ENCODE measurements at regions not wholly inside any gene's neighbourhood (a gene's known extent, or its start where the extent isn't known, plus 50 kb on each side); places are given as distances from the start of the nearest gene placed in this dataset.
"Not testable (repeated sequence)": the region's sequence is repeated elsewhere in the genome, so short reads cannot be mapped to it uniquely, and the experiment has no call there.

DNA sequence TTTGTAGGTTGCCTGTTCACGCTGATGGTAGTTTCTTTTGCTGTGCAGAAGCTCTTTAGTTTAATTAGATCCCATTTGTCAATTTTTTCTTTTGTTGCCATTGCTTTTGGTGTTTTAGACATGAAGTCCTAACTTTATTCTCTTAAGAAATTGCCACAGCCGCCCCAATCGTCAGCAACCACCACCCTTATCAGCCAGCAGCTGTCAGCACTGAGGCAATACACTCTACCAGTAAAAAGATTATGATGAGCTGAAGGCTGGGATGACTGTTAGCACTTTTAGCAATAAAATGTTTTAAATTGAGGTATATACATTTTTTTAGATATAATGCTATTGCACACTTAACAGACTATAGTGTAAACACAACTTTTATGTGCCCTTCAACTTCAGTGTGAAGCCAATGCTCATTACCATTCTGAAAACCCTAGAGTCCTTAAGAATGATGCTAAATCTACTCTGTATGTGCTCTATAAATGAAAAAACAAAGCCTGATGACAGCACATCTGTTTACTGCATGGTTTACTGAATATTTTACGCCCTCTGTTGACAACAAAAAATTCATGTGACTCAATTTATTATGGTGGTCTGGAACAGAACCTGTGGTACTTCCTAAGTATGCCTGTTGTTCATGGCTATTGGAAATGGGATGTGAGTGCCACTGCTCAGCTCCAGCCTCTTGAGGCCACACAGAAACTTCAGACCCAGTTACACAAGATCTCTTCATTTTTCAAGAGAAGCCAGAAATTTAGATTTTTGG, 197.4 kb downstream of the DUSP6 start:
- Histone ChIP-seq H3K27ac (ENCODE audit: low read length) (no peak overlapping the region), H3K36me3 (ENCODE audit: control insufficient read depth in 1 of 2, insufficient read depth in 2 of 2, low read length in 2 of 2) (no peaks in the 10 kb centered on the region), H3K4me3 (ENCODE audit: low read depth in 1 of 2, low read length in 2 of 2) (no peak overlapping the region), H3K27me3 (ENCODE audit: low read depth, low read length) (no peaks in the 10 kb centered on the region), H3K9me3 (ENCODE audit: control insufficient read depth in 1 of 2, low read length in 2 of 2) (no peaks in the 10 kb centered on the region), H3K4me1 (ENCODE audit: control insufficient read depth in 1 of 2, insufficient read depth in 2 of 2, low read length in 2 of 2) (peaks cover 0 to 8% of the 10 kb centered on the region in 2 donors)

DNA sequence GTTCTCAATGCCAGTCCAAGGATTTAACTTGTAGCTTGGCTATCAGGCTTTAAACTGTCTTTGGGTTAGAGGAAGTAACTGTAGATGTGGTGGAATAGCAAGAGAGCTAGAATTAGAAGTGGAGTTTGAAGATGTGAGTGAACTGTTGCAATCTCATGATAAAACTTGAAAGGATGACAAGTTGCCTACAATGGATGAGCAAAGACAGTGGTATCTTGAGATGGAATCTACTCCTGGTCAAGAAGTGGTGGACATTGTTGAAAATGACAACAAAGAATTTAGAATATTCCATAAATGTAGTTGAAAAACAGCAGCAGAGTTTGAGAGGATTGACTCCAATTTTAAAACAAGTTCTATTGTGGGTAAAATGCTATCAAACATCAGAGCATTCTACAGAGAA, 199.0 kb downstream of the DUSP6 start:
- Histone ChIP-seq H3K4me3 (ENCODE audit: low read depth in 1 of 2, low read length in 2 of 2) (no peak overlapping the region), H3K9me3 (ENCODE audit: control insufficient read depth in 1 of 2, low read length in 2 of 2) (no peaks in the 10 kb centered on the region), H3K27me3 (ENCODE audit: low read depth, low read length) (no peaks in the 10 kb centered on the region), H3K36me3 (ENCODE audit: control insufficient read depth in 1 of 2, insufficient read depth in 2 of 2, low read length in 2 of 2) (no peaks in the 10 kb centered on the region), H3K4me1 (ENCODE audit: control insufficient read depth in 1 of 2, insufficient read depth in 2 of 2, low read length in 2 of 2) (peaks cover 0 to 8% of the 10 kb centered on the region in 2 donors), H3K27ac (ENCODE audit: low read length) (no peak overlapping the region)

DNA sequence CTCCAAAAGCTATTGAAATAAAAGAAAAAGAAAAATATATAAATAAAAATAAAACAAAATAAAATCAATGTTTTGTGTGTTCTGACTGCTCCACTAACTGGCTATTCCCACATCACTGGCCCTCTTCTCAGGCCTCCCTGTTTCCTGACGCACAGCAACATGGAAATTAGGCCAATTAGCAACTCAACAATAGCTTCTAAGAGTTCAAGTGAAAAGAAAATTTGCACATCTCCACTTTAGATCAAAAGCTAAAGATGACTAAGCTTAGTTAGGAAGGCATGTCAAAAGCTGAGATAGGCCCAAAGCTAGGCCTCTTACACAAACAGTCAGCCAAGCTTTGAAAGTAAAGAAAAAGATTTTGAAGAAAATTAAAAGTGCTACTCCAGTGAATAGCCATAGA, 200.8 kb downstream of the DUSP6 start:
- H3K36me3 ChIP-seq (ENCODE audit: control insufficient read depth in 1 of 2, insufficient read depth in 2 of 2, low read length in 2 of 2) = no peaks in the 10 kb centered on the region
- no peaks in the 10 kb centered on the region for H3K27me3 ChIP-seq (ENCODE audit: low read depth, low read length)

DNA sequence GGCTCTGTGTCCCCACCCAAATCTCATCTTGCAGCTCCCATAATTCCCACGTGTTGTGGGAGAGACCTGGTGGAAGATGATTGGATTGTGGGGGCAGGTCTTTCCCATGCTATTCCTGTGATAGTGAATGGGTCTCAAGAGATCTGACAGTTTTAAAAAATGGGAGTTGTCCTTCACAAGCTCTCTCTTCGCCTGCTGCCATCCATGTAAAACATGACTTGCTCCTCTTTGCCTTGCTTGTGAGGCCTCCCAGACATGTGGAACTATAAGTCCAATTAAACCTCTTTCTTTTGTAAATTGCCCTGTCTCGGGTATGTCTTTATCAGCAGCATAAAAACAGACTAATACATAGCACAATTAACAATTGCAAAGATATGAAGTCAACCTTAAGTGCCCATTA, 201.5 kb downstream of the DUSP6 start:
- H3K9me3 ChIP-seq (ENCODE audit: control insufficient read depth in 1 of 2, low read length in 2 of 2); H3K4me1 ChIP-seq (ENCODE audit: control insufficient read depth in 1 of 2, insufficient read depth in 2 of 2, low read length in 2 of 2); H3K36me3 ChIP-seq (ENCODE audit: control insufficient read depth in 1 of 2, insufficient read depth in 2 of 2, low read length in 2 of 2); H3K27me3 ChIP-seq (ENCODE audit: low read depth, low read length); H3K4me3 ChIP-seq (ENCODE audit: low read depth in 1 of 2, low read length in 2 of 2); H3K27ac ChIP-seq (ENCODE audit: low read length): not testable (repeated sequence)

More for the DNA sequence above, 200.8 kb downstream of the DUSP6 start:
- Histone ChIP-seq H3K27ac (ENCODE audit: low read length) (no peak overlapping the region), H3K4me1 (ENCODE audit: control insufficient read depth in 1 of 2, insufficient read depth in 2 of 2, low read length in 2 of 2) (no peaks in the 10 kb centered on the region), H3K9me3 (ENCODE audit: control insufficient read depth in 1 of 2, low read length in 2 of 2) (no peaks in the 10 kb centered on the region), H3K4me3 (ENCODE audit: low read depth in 1 of 2, low read length in 2 of 2) (no peak overlapping the region)

DNA sequence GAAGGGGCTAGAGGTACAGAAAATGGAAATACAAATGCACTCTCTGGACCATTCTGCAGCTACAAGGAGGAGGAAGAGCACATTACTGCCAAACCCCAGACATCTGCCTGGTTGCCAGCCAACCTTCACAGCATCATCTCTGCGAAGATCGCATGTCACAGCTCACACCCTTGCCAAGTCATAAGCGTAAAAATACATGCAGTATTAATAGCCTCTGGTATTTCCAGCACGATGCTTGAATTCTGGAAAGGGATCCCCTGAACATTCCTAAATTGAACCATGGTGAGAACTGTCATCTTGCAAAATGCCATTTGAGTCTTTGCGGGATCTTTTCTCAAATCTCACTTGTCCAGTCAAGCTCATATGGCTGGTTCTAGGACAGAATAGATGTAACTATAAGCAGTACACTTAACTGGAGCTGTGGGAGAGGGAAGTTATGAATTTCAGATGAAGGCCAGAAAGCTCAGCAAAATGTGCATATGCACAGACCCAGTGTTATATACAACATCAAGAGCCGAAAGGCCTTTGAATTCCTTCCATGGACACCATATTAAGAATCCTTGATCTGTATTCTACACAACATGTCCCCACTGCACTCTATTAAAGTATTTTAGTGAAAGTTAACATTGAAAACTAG, 211.6 kb downstream of the DUSP6 start:
- Histone ChIP-seq H3K9me3 (ENCODE audit: control insufficient read depth in 1 of 2, low read length in 2 of 2) (no peaks in the 10 kb centered on the region), H3K4me3 (ENCODE audit: low read depth in 1 of 2, low read length in 2 of 2) (no peak overlapping the region), H3K27ac (ENCODE audit: low read length) (no peak overlapping the region), H3K36me3 (ENCODE audit: control insufficient read depth in 1 of 2, insufficient read depth in 2 of 2, low read length in 2 of 2) (no peaks in the 10 kb centered on the region), H3K4me1 (ENCODE audit: control insufficient read depth in 1 of 2, insufficient read depth in 2 of 2, low read length in 2 of 2) (no peaks in the 10 kb centered on the region), H3K27me3 (ENCODE audit: low read depth, low read length) (no peaks in the 10 kb centered on the region)

DNA sequence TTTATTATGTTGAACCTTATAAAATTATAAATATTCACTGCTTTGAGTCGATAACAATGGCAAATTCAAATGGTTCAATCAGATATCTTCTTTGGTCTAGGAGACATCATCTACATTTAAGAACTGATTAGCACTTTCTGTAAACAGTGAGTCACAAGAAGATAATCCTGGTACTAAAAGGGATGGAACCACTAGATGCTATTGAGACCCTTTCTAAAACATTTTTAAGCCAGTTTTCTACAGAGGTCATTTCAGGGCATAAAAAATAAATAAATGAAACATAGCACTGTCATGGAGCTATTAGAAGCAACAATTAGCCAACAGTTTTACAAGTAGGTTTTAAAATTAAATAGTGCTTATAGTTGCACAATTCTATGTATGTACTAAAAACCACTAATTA, 212.2 kb downstream of the DUSP6 start:
- Histone ChIP-seq H3K4me3 (ENCODE audit: low read depth in 1 of 2, low read length in 2 of 2) (no peak overlapping the region), H3K9me3 (ENCODE audit: control insufficient read depth in 1 of 2, low read length in 2 of 2) (no peaks in the 10 kb centered on the region), H3K4me1 (ENCODE audit: control insufficient read depth in 1 of 2, insufficient read depth in 2 of 2, low read length in 2 of 2) (no peaks in the 10 kb centered on the region), H3K27me3 (ENCODE audit: low read depth, low read length) (no peaks in the 10 kb centered on the region), H3K27ac (ENCODE audit: low read length) (no peak overlapping the region), H3K36me3 (ENCODE audit: control insufficient read depth in 1 of 2, insufficient read depth in 2 of 2, low read length in 2 of 2) (no peaks in the 10 kb centered on the region)

DNA sequence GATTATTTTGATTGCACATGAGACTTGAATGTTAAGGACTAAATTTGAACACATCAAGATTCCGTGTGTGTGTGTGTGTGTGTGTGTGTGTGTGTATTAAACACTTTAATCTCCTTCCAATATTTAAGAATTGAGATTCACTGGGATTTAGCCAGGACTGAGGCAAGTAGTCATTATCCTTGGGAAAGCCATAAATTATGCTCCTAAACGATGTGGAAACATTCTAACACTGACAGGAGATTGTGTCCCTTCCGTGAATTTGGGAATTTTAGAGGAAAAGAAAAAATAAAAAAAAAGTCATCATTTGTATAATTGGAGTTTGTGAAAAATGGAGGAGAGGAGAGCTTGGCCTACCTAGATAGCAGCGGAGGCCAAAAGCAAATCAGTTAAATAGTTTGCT, 212.9 kb downstream of the DUSP6 start:
- Histone ChIP-seq H3K9me3 (ENCODE audit: control insufficient read depth in 1 of 2, low read length in 2 of 2) (no peaks in the 10 kb centered on the region), H3K27me3 (ENCODE audit: low read depth, low read length) (no peaks in the 10 kb centered on the region), H3K4me1 (ENCODE audit: control insufficient read depth in 1 of 2, insufficient read depth in 2 of 2, low read length in 2 of 2) (no peaks in the 10 kb centered on the region), H3K27ac (ENCODE audit: low read length) (no peak overlapping the region), H3K4me3 (ENCODE audit: low read depth in 1 of 2, low read length in 2 of 2) (no peak overlapping the region), H3K36me3 (ENCODE audit: control insufficient read depth in 1 of 2, insufficient read depth in 2 of 2, low read length in 2 of 2) (no peaks in the 10 kb centered on the region)

DNA sequence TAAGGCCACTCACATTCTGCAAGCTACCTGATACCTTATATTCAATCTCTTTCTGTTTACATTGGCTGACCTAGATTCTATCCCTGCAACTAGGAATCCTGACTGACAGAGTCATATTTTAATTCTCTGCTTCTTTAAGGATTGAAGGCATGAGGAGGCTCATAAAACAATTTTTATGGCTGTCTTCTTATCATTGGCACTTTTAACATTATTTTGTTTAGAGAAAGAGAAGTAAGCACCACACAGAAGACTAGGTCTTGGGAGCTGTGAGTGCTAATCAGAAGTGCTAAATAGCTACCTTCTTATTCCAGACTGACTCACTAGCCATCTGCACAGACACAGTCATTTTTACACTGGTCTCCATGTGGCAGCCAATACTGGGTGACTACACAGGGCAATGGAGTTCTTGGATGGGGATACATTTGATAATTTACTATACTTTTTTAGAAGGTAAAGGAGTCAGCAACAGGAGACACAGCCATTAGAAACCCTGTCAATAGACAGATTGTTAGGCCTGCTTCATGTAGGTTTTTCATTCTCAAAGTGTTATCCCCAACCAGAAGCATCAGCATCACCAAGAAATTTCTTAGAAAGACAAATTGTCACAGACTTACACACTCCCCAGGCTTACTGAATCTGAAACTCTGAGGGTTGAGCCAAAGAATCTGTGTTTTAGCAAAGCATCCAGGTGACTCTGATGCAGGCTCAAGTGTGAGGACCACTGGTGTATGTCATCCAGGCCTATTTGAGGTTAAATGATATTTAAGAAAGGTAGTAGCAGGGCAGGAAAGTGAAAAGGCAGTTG, 214.1 kb downstream of the DUSP6 start:
- no peaks in the 10 kb centered on the region for H3K9me3 ChIP-seq (ENCODE audit: control insufficient read depth in 1 of 2, low read length in 2 of 2)
- no peak overlapping the region for H3K27ac ChIP-seq (ENCODE audit: low read length)
- H3K4me3 ChIP-seq (ENCODE audit: low read depth in 1 of 2, low read length in 2 of 2) = no peak overlapping the region
- H3K36me3 ChIP-seq (ENCODE audit: control insufficient read depth in 1 of 2, insufficient read depth in 2 of 2, low read length in 2 of 2) = no peaks in the 10 kb centered on the region
- no peaks in the 10 kb centered on the region for H3K4me1 ChIP-seq (ENCODE audit: control insufficient read depth in 1 of 2, insufficient read depth in 2 of 2, low read length in 2 of 2)
- H3K27me3 ChIP-seq (ENCODE audit: low read depth, low read length) = no peaks in the 10 kb centered on the region

DNA sequence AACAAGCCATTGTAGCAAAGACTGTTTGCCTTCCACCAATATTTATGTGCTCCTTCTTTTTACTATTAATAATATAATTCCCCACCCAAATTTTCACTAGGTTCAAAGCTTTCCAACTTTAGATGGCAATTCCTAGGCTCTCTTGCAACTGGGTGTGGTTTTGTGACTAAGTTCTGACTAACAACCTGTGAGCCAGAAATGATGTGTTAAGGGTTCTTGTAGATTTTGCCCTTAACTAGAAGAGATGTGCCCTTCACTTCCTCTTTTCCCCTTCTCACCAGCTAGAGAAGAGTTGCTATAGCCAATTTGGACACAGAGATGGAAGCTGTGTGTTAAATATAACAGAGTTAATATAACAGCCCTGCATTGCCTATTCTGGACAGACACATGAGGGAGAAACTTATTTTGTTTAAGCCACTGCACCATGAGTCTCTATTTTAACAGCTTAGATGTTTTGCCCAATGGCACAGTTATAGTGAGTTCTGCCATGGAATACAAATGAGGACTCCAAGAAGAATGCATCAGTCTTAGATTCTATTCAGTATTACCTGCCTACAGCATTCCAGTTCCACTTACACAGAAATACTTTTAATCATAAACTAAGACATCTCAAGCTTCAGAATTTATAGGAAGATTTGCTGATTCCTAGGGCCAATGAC, 216.2 kb downstream of the DUSP6 start:
- no peak overlapping the region for H3K27ac ChIP-seq (ENCODE audit: low read length)
- no peaks in the 10 kb centered on the region for H3K27me3 ChIP-seq (ENCODE audit: low read depth, low read length)
- H3K4me3 ChIP-seq (ENCODE audit: low read depth in 1 of 2, low read length in 2 of 2) = no peak overlapping the region
- H3K4me1 ChIP-seq (ENCODE audit: control insufficient read depth in 1 of 2, insufficient read depth in 2 of 2, low read length in 2 of 2) = no peaks in the 10 kb centered on the region
- no peaks in the 10 kb centered on the region for H3K36me3 ChIP-seq (ENCODE audit: control insufficient read depth in 1 of 2, insufficient read depth in 2 of 2, low read length in 2 of 2)
- H3K9me3 ChIP-seq (ENCODE audit: control insufficient read depth in 1 of 2, low read length in 2 of 2) = no peaks in the 10 kb centered on the region

DNA sequence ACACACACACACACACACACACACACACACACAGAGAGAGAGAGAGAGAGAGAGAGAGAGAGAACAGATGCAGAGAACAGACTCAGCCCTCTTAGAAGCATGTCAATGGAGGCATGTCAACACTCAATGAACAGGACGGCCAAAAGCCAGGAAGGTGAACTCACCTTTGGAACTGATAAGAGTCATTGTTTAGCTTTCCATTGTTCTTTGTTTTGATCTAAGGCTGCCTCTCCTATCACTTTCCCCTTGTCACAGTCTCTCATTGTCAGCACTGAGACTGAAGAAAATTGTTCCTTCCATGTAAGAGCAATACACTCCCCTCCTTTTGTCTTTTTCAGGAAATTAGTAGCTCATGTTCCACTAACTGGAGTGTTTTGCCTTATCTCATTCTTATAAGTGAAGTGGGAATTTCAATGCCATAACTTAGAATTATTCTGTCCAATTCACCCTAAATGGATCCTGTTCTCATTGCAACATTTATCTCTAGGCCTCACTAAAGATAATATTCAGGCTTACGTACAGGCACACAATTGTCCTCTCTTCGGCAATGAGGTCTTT, 218.0 kb downstream of the DUSP6 start:
- no peak overlapping the region for H3K4me3 ChIP-seq (ENCODE audit: low read depth in 1 of 2, low read length in 2 of 2)
- H3K27ac ChIP-seq (ENCODE audit: low read length) = no peak overlapping the region
- no peaks in the 10 kb centered on the region for H3K9me3 ChIP-seq (ENCODE audit: control insufficient read depth in 1 of 2, low read length in 2 of 2)
- no peaks in the 10 kb centered on the region for H3K4me1 ChIP-seq (ENCODE audit: control insufficient read depth in 1 of 2, insufficient read depth in 2 of 2, low read length in 2 of 2)
- H3K36me3 ChIP-seq (ENCODE audit: control insufficient read depth in 1 of 2, insufficient read depth in 2 of 2, low read length in 2 of 2) = no peaks in the 10 kb centered on the region
- no peaks in the 10 kb centered on the region for H3K27me3 ChIP-seq (ENCODE audit: low read depth, low read length)
